HL-60 (cell line): ENCODE measurements at regions not wholly inside any gene's neighbourhood (a gene's known extent, or its start where the extent isn't known, plus 50 kb on each side); places are given as distances from the start of the nearest gene placed in this dataset.
A peak's percentile ranks its signal among the peaks of the same experiment; 100 is the strongest.

ENCODE experiments used
- DNase-seq, 2 experiments: peaks; one replicate each; pipeline ENCODE4 v3.0.0-alpha.2; 2010 to 2020; ENCODE audit warnings: low read depth in 1 of 2, low spot score in 1 of 2
- H3K27ac ChIP-seq: fragments of 250-450 bp; sonication (Bioruptor Pico); replicated peaks from 2 replicates; pipeline ENCODE4 v1.5.1; 2020; ENCODE audit warnings: mild to moderate bottlenecking, moderate library complexity
- H3K27me3 ChIP-seq: fragments of 250-450 bp; sonication (Bioruptor Pico); 2 replicates; pipeline ENCODE4 v1.5.1; 2021; ENCODE audit warnings: mild to moderate bottlenecking, moderate library complexity; ENCODE audit not compliant: insufficient read depth, poor library complexity, severe bottlenecking
- H3K4me3 ChIP-seq: replicated peaks from 2 replicates; pipeline ENCODE4 v1.5.1; 2011; ENCODE audit warnings: mild to moderate bottlenecking, control low read depth, low read length; ENCODE audit not compliant: insufficient read depth
- CTCF ChIP-seq: IDR thresholded peaks from one replicate; pipeline ENCODE4 v1.5.1; 2011; ENCODE audit warnings: low read length, control low read depth, inconsistent platforms; ENCODE audit not compliant: insufficient read depth
- GABPA ChIP-seq: IDR thresholded peaks from 2 replicates; pipeline ENCODE4 v1.6.1; 2012; ENCODE audit warnings: low read depth
- POLR2AphosphoS5 ChIP-seq: IDR thresholded peaks from 2 replicates; pipeline ENCODE4 v1.6.1; 2012; ENCODE audit warnings: low read depth
- REST ChIP-seq: IDR thresholded peaks from 2 replicates; pipeline ENCODE4 v1.6.1; 2012; ENCODE audit warnings: low read depth; ENCODE audit not compliant: insufficient replicate concordance
- SPI1 ChIP-seq: IDR thresholded peaks from 2 replicates; pipeline ENCODE4 v1.6.1; 2012; ENCODE audit warnings: low read depth, mild to moderate bottlenecking, borderline replicate concordance

GRCh38 chr9:108269371-108269770 is 586.4 kb downstream of the ACTL7B start:
- peak; percentile 14 to 75 for DNase-seq
- Histone ChIP-seq H3K4me3 (no peak overlapping the region), H3K27ac (no peak overlapping the region), H3K27me3 (no peaks in the 10 kb centered on the region)
- no peak for TF ChIP-seq GABPA
- peak; percentile 56 for TF ChIP-seq POLR2AphosphoS5

- H3K27me3 ChIP-seq, result no peaks in the 10 kb centered on the region
- no peak for TF ChIP-seq SPI1
- TF ChIP-seq POLR2AphosphoS5, result no peak
- no peak for TF ChIP-seq REST
- TF ChIP-seq CTCF, result no peak
- no peak for TF ChIP-seq GABPA
- DNase-seq, result no peak
- H3K4me3 ChIP-seq, result no peak overlapping the region
- H3K27ac ChIP-seq, result no peak overlapping the region
These were observed 590.7 kb downstream of the ACTL7B start for GRCh38 chr9:108265065-108265464.

GRCh38 chr9:108264093-108264492 is 591.7 kb downstream of the ACTL7B start:
- Histone ChIP-seq H3K4me3 (no peak overlapping the region), H3K27ac (no peak overlapping the region), H3K27me3 (no peaks in the 10 kb centered on the region)
- no peak for TF ChIP-seq REST
- TF ChIP-seq POLR2AphosphoS5, result no peak
- DNase-seq, result no peak

GRCh38 chr9:108262836-108263235 is 593.0 kb downstream of the ACTL7B start:
- Histone ChIP-seq H3K27me3 (no peaks in the 10 kb centered on the region), H3K27ac (no peak overlapping the region), H3K4me3 (no peak overlapping the region)
- TF ChIP-seq POLR2AphosphoS5, result no peak
- DNase-seq, result no peak

- DNase-seq, result no peak
- Histone ChIP-seq H3K27me3 (no peaks in the 10 kb centered on the region), H3K27ac (no peak overlapping the region), H3K4me3 (no peak overlapping the region)
- TF ChIP-seq POLR2AphosphoS5 (no peak), GABPA (no peak), CTCF (no peak), SPI1 (no peak), REST (no peak)
These were observed 595.7 kb downstream of the ACTL7B start for GRCh38 chr9:108259917-108260675.
